Suprapubic skin (tissue), 4 donors: ENCODE measurements at regions not wholly inside any gene's neighbourhood (a gene's known extent, or its start where the extent isn't known, plus 50 kb on each side); places are given as distances from the start of the nearest gene placed in this dataset.

Source experiments
- DNase-seq, 2 donors: peaks; one replicate each; pipeline ENCODE4 v3.0.0-alpha.2; 2019; ENCODE audit warnings: low spot score in 2 of 2
- H3K27ac ChIP-seq: fragments of 200-600 bp; sonication (generic); one replicate; pipeline ENCODE4 v1.5.1; 2019
- H3K27me3 ChIP-seq: fragments of 200-600 bp; sonication (generic); one replicate; pipeline ENCODE4 v1.5.1; 2019
- H3K36me3 ChIP-seq: fragments of 200-600 bp; sonication (generic); one replicate; pipeline ENCODE4 v1.5.1; 2019
- H3K4me1 ChIP-seq: fragments of 200-600 bp; sonication (generic); one replicate; pipeline ENCODE4 v1.5.1; 2019
- H3K4me3 ChIP-seq: fragments of 200-600 bp; sonication (generic); one replicate; pipeline ENCODE4 v1.5.1; 2019; ENCODE audit warnings: mild to moderate bottlenecking
- H3K9me3 ChIP-seq: fragments of 200-600 bp; sonication (generic); one replicate; pipeline ENCODE4 v1.5.1; 2019
- CTCF ChIP-seq, 2 donors: fragments of 200-600 bp in 1 of 2; fragments of 450-650 bp in 1 of 2; sonication (generic) in 1 of 2; IDR thresholded peaks; one replicate each; pipeline ENCODE4 v1.5.1; 2016 to 2019; ENCODE audit warnings: antibody characterized with exemption in 2 of 2, mild to moderate bottlenecking in 1 of 2, moderate library complexity in 1 of 2
- EP300 ChIP-seq: sonication (generic); formaldehyde crosslinking; IDR thresholded peaks from one replicate; pipeline ENCODE4 v1.6.1; 2017; ENCODE audit warnings: antibody characterized with exemption
- POLR2A ChIP-seq, 2 donors: fragments of 450-650 bp; IDR thresholded peaks; one replicate each; pipeline ENCODE4 v1.6.1; 2017; ENCODE audit warnings: antibody characterized with exemption in 2 of 2, mild to moderate bottlenecking in 2 of 2, moderate library complexity in 2 of 2
- POLR2AphosphoS5 ChIP-seq, 3 donors: sonication (generic); formaldehyde crosslinking; IDR thresholded peaks; one replicate each; pipeline ENCODE4 v1.6.1; 2017; ENCODE audit warnings: antibody characterized with exemption in 3 of 3
- WGBS: methylation state at CpG from one replicate; pipeline ENCODE4 v1.1.5; 2018; 5-methylcytosine and 5-hydroxymethylcytosine counted together

- DNase-seq: no peak
- Histone ChIP-seq H3K27me3 (no peaks in the 10 kb centered on the region), H3K36me3 (no peaks in the 10 kb centered on the region), H3K27ac (peak overlapping the region; percentile 62), H3K4me3 (no peak overlapping the region), H3K9me3 (no peaks in the 10 kb centered on the region), H3K4me1 (peaks cover 5% of the 10 kb centered on the region)
- TF ChIP-seq EP300: no peak
- no peak for TF ChIP-seq POLR2AphosphoS5 (IDR thresholded peaks at IDR 0.05)
- no peak for TF ChIP-seq POLR2A (IDR thresholded peaks at IDR 0.05)
Measured at GRCh38 chr1:168907786-168908348, 178.9 kb upstream of the DPT start.

DNA sequence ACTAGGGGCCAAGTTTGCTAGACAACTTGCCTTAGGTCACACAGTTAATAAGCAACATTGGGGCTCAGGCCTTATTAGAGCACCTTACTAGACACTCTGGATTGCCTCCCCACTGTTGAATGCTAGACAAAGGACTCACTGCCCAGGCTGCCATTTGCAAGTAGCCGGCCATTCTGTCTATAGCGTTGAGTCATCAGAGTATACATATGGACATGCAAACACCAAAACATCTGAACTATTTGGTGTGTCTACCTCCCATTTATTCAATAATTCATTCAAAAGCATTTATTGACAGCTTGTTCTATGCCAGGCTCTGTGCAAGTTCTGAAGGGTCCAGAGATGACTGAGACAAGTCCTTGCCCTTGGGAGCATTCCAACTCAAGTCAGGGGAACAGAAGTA lies 181.4 kb upstream of the DPT start:
- no peaks in the 10 kb centered on the region for H3K27me3 ChIP-seq
- WGBS: 75% methylated on average over 2 of the region's 2 CpGs
- no peak overlapping the region for H3K4me3 ChIP-seq
- no peak for DNase-seq
- TF ChIP-seq POLR2A (IDR thresholded peaks at IDR 0.05) (no peak), CTCF (IDR thresholded peaks at IDR 0.05) (no peak), EP300 (no peak), POLR2AphosphoS5 (IDR thresholded peaks at IDR 0.05) (no peak)
- peaks cover 5% of the 10 kb centered on the region for H3K4me1 ChIP-seq
- no peak overlapping the region for H3K27ac ChIP-seq
- no peaks in the 10 kb centered on the region for H3K9me3 ChIP-seq
- H3K36me3 ChIP-seq: no peaks in the 10 kb centered on the region

GRCh38 chr1:168911370-168911769 lies 182.4 kb upstream of the DPT start:
- peaks cover 4% of the 10 kb centered on the region for H3K4me1 ChIP-seq
- TF ChIP-seq EP300 (no peak), POLR2A (IDR thresholded peaks at IDR 0.05) (no peak), POLR2AphosphoS5 (IDR thresholded peaks at IDR 0.05) (no peak), CTCF (IDR thresholded peaks at IDR 0.05) (no peak)
- H3K4me3 ChIP-seq: no peak overlapping the region
- no peak overlapping the region for H3K27ac ChIP-seq
- H3K36me3 ChIP-seq: no peaks in the 10 kb centered on the region
- no peaks in the 10 kb centered on the region for H3K9me3 ChIP-seq
- no peaks in the 10 kb centered on the region for H3K27me3 ChIP-seq
- no peak for DNase-seq

- Histone ChIP-seq H3K9me3 (no peaks in the 10 kb centered on the region), H3K4me1 (no peaks in the 10 kb centered on the region), H3K27ac (no peak overlapping the region), H3K36me3 (no peaks in the 10 kb centered on the region), H3K27me3 (no peaks in the 10 kb centered on the region), H3K4me3 (no peak overlapping the region)
- DNase-seq: no peak
- 75% methylated on average over 4 of the region's 4 CpGs for WGBS
- TF ChIP-seq POLR2AphosphoS5 (IDR thresholded peaks at IDR 0.05) (no peak), CTCF (IDR thresholded peaks at IDR 0.05) (no peak), EP300 (no peak)
Measured at GRCh38 chr1:168913711-168914463, 184.9 kb upstream of the DPT start.

GRCh38 chr1:168917309-168917708 lies 188.3 kb upstream of the DPT start:
- Histone ChIP-seq H3K27me3 (no peaks in the 10 kb centered on the region), H3K4me3 (no peak overlapping the region), H3K27ac (no peak overlapping the region), H3K9me3 (no peaks in the 10 kb centered on the region), H3K4me1 (no peaks in the 10 kb centered on the region), H3K36me3 (no peaks in the 10 kb centered on the region)
- DNase-seq: no peak
- WGBS: 62% methylated on average over 2 of the region's 2 CpGs
- TF ChIP-seq CTCF (IDR thresholded peaks at IDR 0.05): no peak

DNA sequence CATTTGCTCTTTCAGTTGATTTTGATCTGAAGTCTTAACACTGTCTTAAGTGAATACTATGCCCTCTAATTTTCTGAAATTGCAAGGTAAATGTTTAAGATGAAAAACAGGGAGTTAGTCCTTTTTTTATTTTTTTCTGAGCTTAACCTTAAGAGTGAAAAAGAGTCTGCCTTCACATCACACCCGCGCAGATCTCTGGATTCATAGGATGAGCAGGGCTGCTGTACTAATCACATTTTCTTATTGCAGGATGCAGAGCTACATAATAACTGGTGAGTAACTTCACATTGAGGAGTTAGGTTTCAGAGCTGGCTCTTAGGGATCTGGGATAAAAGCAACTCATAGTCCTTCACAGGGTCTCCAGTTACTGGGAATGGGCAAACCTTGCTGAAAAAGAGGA lies 188.7 kb upstream of the ATP1B1 start:
- TF ChIP-seq CTCF (IDR thresholded peaks at IDR 0.05) (no peak), POLR2A (IDR thresholded peaks at IDR 0.05) (no peak), POLR2AphosphoS5 (IDR thresholded peaks at IDR 0.05) (no peak), EP300 (no peak)
- H3K27me3 ChIP-seq: no peaks in the 10 kb centered on the region
- WGBS: 100% methylated on average over 2 of the region's 2 CpGs
- H3K27ac ChIP-seq: no peak overlapping the region
- no peak for DNase-seq
- H3K9me3 ChIP-seq: no peaks in the 10 kb centered on the region
- no peak overlapping the region for H3K4me3 ChIP-seq
- H3K4me1 ChIP-seq: no peaks in the 10 kb centered on the region
- H3K36me3 ChIP-seq: no peaks in the 10 kb centered on the region
